Prostate gland (tissue), 2 donors: ENCODE measurements at regions not wholly inside any gene's neighbourhood (a gene's known extent, or its start where the extent isn't known, plus 50 kb on each side); places are given as distances from the start of the nearest gene placed in this dataset.

Source experiments
- CTCF ChIP-seq, 4 experiments: fragments of 200-600 bp in 2 of 4; fragments of 450-650 bp in 2 of 4; sonication (generic) in 2 of 4; IDR thresholded peaks; 1 replicate in 3 of 4; 2 replicates in 1 of 4; pipeline ENCODE4 v1.5.1; 2016 to 2019; ENCODE audit warnings: antibody characterized with exemption in 4 of 4, mild to moderate bottlenecking in 2 of 4, moderate library complexity in 2 of 4
- POLR2A ChIP-seq: fragments of 450-650 bp; IDR thresholded peaks from one replicate; pipeline ENCODE4 v1.6.1; 2016; ENCODE audit warnings: antibody characterized with exemption, mild to moderate bottlenecking

DNA sequence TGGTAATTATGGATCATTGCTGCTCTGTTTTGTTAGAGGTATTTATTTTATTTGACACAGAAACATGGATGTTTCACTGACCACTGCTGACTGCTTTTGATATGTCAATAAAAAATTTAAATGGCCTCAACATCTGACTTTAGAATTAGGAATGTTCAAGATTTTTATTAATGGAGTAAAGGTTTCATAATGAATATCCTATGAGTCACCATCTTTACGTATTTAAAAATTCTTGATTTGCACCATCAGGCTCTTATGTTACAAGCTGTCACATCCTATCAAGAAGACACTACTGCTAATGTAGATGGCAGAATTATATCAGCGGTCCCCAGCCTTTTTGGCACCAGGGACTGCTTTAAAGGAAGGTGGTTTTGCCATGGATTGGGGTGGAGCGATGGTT lies 578.7 kb upstream of the NRP1 start:
- no peak for TF ChIP-seq POLR2A
- TF ChIP-seq CTCF (IDR thresholded peaks at IDR 0.05) = no peak
